ENCODE measurements at regions not wholly inside any gene's neighbourhood (a gene's known extent, or its start where the extent isn't known, plus 50 kb on each side); places are given as distances from the start of the nearest gene placed in this dataset.

DNA sequence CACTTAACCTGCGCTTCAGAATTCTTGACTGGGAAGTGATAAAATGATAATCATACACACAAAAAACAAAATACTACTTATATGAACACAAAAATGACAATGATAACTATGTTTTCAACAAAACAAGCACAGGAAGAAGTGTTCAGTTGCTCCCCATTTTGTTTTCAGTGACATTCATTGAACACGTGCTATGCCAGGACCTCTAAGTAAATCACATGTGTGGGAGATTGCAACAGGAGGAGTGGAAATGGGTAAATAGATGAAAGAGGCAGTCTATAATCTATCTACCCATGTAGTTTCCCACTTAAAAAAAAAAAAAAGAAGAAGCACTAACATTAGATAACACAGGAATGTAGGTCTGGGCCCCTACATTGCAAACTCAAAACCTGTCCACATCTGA is 183.5 kb upstream of the HNRNPA3 start:
- Mint-ChIP-seq H3K9me3 (no peaks in the 10 kb centered on the region), H3K27ac (no peak overlapping the region), H3K4me3 (no peak overlapping the region), H3K4me1 (no peaks in the 10 kb centered on the region), H3K27me3 (peaks cover 0 to 4% of the 10 kb centered on the region in 2 donors), H3K36me3 (no peaks in the 10 kb centered on the region)
- no peak for ATAC-seq (replicated peaks)
- DNase-seq = no peak

DNA sequence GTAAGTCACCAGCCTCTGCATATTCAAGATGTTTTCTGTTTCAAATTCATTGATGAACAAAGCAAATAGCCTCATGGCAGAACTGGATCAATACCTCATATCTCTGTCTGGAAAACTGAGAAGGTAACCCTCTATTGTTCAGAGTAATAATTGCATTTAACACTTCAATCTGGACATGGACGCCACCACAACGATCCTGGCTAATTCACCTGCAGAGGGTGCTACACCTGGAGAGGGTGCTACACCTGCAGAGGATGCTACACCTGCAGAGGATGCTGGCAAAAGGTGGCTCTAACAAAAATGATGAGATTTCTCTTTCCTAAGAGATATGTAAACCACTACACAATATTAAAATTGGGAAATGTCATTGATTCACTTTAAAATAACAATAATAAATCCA is 183.1 kb upstream of the HNRNPA3 start:
- no peaks in the 10 kb centered on the region for H3K9me3 Mint-ChIP-seq
- no peak overlapping the region for H3K4me3 Mint-ChIP-seq
- ATAC-seq (replicated peaks) (no peak), DNase-seq (no peak)
- no peaks in the 10 kb centered on the region for H3K36me3 Mint-ChIP-seq
- peaks cover 0 to 4% of the 10 kb centered on the region in 2 donors for H3K27me3 Mint-ChIP-seq
- H3K4me1 Mint-ChIP-seq = no peaks in the 10 kb centered on the region
- no peak overlapping the region for H3K27ac Mint-ChIP-seq

DNA sequence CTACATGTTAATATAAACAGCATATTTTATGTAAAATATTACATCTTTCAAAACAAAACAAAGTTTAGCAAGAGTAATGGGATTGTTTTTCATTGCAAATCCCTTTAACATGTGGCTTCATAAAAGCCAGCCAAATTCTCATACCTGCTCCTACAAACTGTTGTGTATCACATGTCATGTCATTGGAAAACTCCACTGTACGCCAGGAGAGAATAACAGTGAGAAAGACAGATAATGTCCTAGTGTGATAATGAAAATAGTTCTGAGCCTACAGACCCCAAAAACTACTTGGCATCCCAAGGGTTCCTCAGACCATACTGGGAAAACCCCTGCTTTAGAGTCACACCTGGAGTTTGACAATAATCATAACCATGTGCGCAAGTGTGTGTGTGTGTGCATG is 182.7 kb upstream of the HNRNPA3 start:
- Mint-ChIP-seq H3K4me3 (no peak overlapping the region), H3K4me1 (no peaks in the 10 kb centered on the region), H3K27ac (no peak overlapping the region), H3K36me3 (no peaks in the 10 kb centered on the region), H3K27me3 (peaks cover 0 to 4% of the 10 kb centered on the region in 2 donors), H3K9me3 (no peaks in the 10 kb centered on the region)
- DNase-seq (no peak), ATAC-seq (replicated peaks) (no peak)

DNA sequence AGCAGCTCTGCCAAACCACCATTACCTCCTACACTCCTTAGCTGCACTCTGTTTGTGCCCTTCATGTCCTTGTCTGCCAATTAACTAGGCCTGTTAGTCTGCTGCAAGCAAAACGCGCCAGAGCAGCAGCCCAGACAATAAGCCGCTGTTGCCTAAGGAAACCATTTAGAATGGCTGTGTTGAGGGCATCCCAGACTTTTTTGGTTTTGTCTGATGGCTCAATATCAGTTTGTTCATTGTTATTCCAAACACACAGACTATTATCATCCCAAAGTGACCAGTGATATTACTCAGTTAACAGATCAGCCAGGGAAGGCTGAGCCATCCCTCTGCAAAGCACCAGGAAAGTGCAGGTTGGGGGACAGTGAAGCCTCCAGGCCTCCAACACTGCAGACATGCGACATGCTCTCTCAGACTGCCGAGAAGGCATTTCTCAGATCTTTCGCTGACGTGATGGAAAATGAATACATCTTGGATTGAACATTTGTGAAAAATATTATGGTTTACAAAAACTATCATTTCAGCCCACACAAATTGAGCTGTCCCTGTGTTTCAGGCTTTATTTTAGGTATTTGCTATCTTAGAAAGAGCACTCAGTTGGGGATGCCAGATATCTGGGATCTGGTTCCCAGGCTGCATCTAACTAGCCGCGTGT is 182.0 kb upstream of the HNRNPA3 start:
- Mint-ChIP-seq H3K9me3 (no peaks in the 10 kb centered on the region), H3K27me3 (peaks cover 0 to 4% of the 10 kb centered on the region in 2 donors), H3K4me1 (no peaks in the 10 kb centered on the region), H3K4me3 (no peak overlapping the region), H3K36me3 (no peaks in the 10 kb centered on the region), H3K27ac (no peak overlapping the region)
- ATAC-seq (replicated peaks) = no peak
- DNase-seq = no peak

DNA sequence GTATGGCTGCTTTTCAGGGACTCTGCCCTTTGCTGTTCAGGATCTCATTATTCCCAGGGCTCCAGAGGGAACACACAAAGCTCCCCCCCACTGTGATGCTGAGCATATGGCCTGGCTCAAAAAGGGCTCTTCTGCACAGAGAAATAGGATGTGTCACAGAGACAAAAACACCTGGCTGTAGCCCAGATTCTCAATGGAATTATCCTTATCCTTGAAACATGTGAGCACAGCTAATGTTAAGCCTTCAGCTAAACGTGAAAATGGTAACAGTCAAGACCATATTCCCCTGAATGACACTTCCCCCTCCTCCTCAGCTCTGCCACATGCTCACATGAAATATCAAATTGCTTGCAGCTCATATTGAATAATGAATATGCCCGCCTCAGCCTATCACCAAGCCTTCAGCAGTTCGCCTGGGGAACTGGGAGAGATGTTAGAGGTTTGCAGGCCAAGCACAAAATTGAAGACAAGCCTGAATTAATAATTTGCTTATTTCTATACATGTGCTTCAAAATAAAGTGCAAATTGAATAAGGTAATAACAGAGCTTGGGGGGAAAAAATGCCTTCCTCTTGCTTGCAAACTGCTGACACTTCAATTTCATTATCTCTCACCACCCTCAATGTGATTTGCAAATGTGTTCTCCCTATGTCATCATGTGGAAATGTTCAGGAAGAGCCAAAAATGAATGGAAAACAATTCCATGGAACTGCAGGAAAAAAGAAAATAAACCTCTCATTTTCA is 181.0 kb upstream of the HNRNPA3 start:
- H3K4me3 Mint-ChIP-seq = no peak overlapping the region
- peaks cover 0 to 4% of the 10 kb centered on the region in 2 donors for H3K27me3 Mint-ChIP-seq
- H3K9me3 Mint-ChIP-seq = no peaks in the 10 kb centered on the region
- H3K36me3 Mint-ChIP-seq = no peaks in the 10 kb centered on the region
- ATAC-seq (replicated peaks) (no peak), DNase-seq (no peak)
- H3K4me1 Mint-ChIP-seq = no peaks in the 10 kb centered on the region
- H3K27ac Mint-ChIP-seq = no peak overlapping the region

DNA sequence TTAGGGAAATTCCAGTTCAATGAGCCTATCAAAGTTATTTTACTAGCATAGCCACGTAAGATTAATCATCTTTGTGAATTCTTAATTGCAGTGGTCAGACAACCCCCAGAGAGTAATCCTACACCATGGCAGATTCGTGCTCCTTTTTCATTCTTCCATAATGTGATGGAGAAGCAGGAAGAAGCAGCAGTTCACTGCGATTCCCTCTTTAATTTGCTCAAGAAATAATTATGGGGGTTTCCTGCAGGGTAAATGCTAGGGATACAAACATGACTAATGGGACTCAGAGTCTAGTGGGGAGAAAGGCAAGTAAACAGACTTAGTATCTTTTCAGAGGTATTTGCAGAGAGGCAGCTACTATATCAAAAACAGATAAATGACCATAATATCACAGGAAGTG is 175.8 kb upstream of the HNRNPA3 start:
- no peak for ATAC-seq (replicated peaks)
- no peaks in the 10 kb centered on the region for H3K9me3 Mint-ChIP-seq
- no peaks in the 10 kb centered on the region for H3K4me1 Mint-ChIP-seq
- DNase-seq = no peak
- H3K27me3 Mint-ChIP-seq = peaks cover 11 to 18% of the 10 kb centered on the region in 2 donors
- H3K27ac Mint-ChIP-seq = no peak overlapping the region
- H3K36me3 Mint-ChIP-seq = no peaks in the 10 kb centered on the region
- no peak overlapping the region for H3K4me3 Mint-ChIP-seq

DNA sequence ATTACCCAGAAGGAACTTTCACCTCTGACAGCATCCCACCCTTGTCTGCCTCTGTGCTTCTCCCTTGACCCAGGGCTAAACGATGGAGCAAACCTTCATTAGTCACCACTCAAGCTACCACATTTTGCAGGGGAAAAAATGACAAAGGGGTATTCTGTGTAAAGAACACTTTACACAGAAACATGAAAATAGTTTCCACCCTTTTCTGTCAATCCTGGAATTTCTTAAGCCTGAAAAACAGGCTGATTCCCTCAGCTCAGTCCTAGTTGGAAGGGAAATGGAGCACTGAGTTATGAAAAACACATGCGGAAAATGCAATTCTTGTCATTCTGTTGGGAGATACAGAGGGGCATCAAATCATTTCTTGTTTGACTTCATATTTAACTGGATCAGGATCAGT is 175.0 kb upstream of the HNRNPA3 start:
- Mint-ChIP-seq H3K9me3 (no peaks in the 10 kb centered on the region), H3K4me1 (no peaks in the 10 kb centered on the region), H3K27me3 (peaks cover 11 to 18% of the 10 kb centered on the region in 2 donors), H3K4me3 (no peak overlapping the region), H3K27ac (no peak overlapping the region), H3K36me3 (no peaks in the 10 kb centered on the region)
- no peak for DNase-seq
- ATAC-seq (replicated peaks) = no peak

DNA sequence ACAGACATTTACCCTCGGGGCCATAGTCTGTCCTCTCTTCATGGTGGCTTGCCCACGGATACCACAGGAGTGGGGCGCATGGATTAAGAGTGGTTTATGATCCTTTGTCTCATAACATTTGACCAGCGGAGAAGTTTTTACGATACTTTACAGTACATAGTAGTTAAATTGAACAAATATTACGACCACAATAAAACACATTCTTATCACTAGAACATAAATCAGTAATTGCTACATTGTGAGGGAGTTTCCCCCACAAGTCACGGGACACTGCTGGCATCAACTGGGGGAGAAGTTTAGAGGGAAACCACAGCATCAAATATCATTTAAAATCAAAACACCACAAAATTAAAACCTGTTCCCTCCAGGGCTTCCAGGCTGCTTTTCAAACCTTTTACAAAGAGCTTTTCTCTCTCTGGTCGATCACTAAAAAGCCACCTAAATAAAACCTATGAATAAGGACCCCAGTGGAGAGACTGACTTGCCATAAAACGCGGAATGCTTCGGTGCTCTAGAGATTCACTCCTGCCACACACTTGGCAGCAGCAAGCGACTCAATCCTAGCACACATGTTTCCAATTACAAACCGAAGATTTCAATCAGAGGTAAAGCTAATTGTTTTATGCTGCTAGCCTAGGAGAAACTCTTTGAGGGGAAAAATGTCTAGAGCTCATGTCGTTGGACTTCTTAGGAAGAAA is 173.7 kb upstream of the HNRNPA3 start:
- Mint-ChIP-seq H3K36me3 (no peaks in the 10 kb centered on the region), H3K27ac (no peak overlapping the region), H3K4me1 (no peaks in the 10 kb centered on the region), H3K4me3 (no peak overlapping the region), H3K9me3 (no peaks in the 10 kb centered on the region), H3K27me3 (peaks cover 15 to 18% of the 10 kb centered on the region in 2 donors)
- no peak for ATAC-seq (replicated peaks)
- DNase-seq = no peak

DNA sequence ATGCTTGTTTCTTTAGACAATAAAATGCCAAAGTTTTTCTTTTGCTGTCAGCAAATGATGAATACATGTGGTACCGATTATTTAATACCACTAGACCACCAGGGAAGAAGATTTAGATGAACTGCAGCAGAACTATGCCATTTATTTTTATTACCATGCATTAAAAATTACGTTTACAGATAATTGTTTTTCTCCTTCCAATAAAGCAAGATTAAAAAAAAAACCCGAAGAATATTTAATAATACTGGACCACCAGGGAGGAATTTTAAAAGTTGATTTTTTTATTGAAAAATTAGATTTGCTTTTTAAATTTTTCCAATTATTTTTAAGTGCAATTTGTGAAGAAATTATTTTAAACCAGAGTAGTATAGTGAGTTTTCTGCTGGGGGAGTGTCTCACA is 170.3 kb upstream of the HNRNPA3 start:
- H3K36me3 Mint-ChIP-seq = no peaks in the 10 kb centered on the region
- peaks cover 15 to 18% of the 10 kb centered on the region in 2 donors for H3K27me3 Mint-ChIP-seq
- ATAC-seq (replicated peaks) (no peak), DNase-seq (no peak)
- no peak overlapping the region for H3K27ac Mint-ChIP-seq
- no peak overlapping the region for H3K4me3 Mint-ChIP-seq
- H3K4me1 Mint-ChIP-seq = no peaks in the 10 kb centered on the region
- H3K9me3 Mint-ChIP-seq = no peaks in the 10 kb centered on the region

DNA sequence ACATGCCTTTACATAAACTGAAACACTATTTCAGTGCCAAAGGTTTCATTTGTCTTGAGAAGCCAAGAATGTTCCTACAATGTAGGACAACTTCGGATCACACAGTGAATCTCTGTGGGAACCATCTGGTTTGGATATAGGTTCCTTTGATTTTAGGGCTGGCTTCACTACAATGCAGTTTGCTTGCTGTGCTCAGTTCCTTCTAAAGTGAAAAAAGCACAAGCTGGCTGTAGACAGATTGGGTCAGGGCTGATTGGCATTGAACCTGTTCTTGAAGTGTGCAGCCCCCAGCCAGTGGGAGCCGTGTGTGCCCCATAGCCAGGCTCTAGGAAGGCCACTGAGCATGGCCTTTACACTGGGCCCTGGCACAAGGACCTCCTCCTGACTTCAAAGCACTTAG is 167.9 kb upstream of the HNRNPA3 start:
- H3K27ac Mint-ChIP-seq = no peak overlapping the region
- DNase-seq = no peak
- H3K9me3 Mint-ChIP-seq = peaks cover 0 to 2% of the 10 kb centered on the region in 2 donors
- no peak overlapping the region for H3K4me3 Mint-ChIP-seq
- H3K36me3 Mint-ChIP-seq = no peaks in the 10 kb centered on the region
- peaks cover 10 to 14% of the 10 kb centered on the region in 2 donors for H3K27me3 Mint-ChIP-seq
- no peak for ATAC-seq (replicated peaks)
- H3K4me1 Mint-ChIP-seq = no peaks in the 10 kb centered on the region

DNA sequence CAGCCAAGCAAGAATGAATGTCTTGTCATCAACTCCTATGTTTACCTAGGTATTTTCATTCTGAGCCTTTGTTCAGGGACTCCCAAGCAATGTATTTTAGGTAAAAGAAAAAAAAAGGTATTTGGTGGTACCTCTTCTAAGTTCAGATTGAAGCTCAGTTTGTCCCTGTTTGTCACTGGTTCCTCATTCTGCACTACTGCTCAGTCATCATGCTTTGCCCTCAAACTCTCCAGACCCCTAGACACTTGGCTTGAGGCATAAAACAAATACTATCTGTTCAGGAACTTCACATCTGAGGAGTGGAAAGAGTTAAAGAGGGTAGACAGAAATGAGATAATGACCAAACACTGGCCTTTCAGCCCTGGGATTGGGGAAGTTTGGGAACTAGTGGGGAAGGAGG is 163.6 kb upstream of the HNRNPA3 start:
- Mint-ChIP-seq H3K4me1 (no peaks in the 10 kb centered on the region), H3K4me3 (no peak overlapping the region), H3K9me3 (peaks cover 0 to 2% of the 10 kb centered on the region in 2 donors), H3K27me3 (peaks cover 6 to 7% of the 10 kb centered on the region in 2 donors), H3K27ac (no peak overlapping the region), H3K36me3 (no peaks in the 10 kb centered on the region)
- ATAC-seq (replicated peaks) = no peak
- DNase-seq = no peak

DNA sequence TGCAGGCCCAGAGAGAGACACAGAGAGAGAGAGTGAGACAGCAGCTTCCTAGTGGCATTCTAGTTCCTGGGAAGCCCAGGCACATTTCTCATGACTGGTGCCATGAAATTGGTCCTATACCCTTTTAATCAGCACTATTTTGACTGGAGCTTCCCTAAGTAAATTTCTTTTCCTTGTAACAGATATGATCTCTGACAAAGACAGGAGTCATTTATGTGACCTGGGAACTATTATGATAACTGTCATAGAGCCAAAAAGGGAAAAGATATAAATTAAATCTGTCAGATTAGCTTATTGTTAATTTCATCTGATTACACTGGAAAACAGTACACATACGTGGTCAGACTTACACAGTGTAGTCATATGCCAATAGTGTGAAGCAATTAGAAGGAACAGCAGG is 161.3 kb upstream of the HNRNPA3 start:
- ATAC-seq (replicated peaks) = no peak
- Mint-ChIP-seq H3K27me3 (peaks cover 6 to 7% of the 10 kb centered on the region in 2 donors), H3K4me1 (no peaks in the 10 kb centered on the region), H3K27ac (no peak overlapping the region), H3K4me3 (no peak overlapping the region), H3K9me3 (peaks cover 0 to 2% of the 10 kb centered on the region in 2 donors), H3K36me3 (no peaks in the 10 kb centered on the region)
- no peak for DNase-seq

DNA sequence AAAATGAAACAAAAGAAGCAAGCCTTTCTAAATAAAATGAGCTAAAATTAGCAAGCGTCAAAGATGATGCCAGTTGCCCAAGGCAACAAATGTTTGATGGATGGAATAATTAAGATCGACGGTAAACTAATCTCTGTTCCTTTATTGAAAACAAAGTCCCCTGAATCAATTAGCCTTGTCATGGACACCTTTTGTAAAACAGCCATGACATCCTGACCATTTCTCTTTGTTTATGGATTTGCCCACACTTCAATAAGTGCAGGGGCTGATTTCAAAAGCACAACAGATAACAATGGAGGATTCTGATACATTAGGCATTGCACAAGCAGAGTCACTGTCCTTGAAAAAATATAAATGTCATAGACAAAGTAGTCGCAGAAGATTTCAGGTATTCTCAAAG is 160.1 kb upstream of the HNRNPA3 start:
- no peaks in the 10 kb centered on the region for H3K4me1 Mint-ChIP-seq
- DNase-seq (no peak), ATAC-seq (replicated peaks) (no peak)
- peaks cover 0 to 2% of the 10 kb centered on the region in 2 donors for H3K9me3 Mint-ChIP-seq
- no peaks in the 10 kb centered on the region for H3K36me3 Mint-ChIP-seq
- peaks cover 6 to 7% of the 10 kb centered on the region in 2 donors for H3K27me3 Mint-ChIP-seq
- no peak overlapping the region for H3K27ac Mint-ChIP-seq
- H3K4me3 Mint-ChIP-seq = no peak overlapping the region

DNA sequence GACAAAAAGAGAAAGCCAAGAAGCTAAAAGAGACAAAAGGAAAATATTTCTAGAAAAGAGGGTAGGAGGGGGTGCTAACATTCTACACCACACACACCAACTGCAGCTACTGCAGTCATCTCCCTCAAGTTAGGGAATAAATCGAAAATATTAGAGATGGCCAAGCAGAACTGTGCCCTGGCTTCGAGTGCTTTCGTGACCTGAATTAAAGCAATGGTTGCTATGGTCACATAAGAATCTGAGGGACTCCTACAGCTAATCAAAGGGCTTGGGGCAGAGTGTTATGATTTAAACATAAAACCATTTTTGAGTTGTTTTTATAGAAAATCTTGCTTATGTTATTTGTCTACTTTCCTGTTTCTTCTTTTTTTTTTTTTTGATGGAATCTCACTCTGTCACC is 159.6 kb upstream of the HNRNPA3 start:
- DNase-seq (no peak), ATAC-seq (replicated peaks) (no peak)
- no peak overlapping the region for H3K27ac Mint-ChIP-seq
- no peaks in the 10 kb centered on the region for H3K4me1 Mint-ChIP-seq
- H3K27me3 Mint-ChIP-seq = peaks cover 6 to 7% of the 10 kb centered on the region in 2 donors
- no peaks in the 10 kb centered on the region for H3K36me3 Mint-ChIP-seq
- H3K4me3 Mint-ChIP-seq = no peak overlapping the region
- no peaks in the 10 kb centered on the region for H3K9me3 Mint-ChIP-seq

DNA sequence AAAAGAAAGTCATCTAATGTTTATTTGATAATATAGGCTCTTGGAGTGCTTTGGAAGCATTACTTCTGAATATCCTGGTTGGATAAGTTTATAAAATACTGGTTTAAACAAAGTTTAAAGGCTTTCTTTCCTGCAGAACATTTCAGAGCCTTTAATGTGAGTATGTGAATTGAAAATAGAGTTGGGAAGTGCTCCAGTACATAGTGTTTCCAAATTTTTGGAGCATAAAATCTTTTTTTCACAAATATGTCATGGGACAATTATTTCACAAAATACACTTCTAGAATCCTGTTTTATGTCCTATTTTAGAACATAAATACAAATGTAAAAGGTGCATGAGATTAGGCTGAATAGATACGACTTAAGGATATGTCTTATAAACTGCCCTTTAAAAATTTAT is 158.9 kb upstream of the HNRNPA3 start:
- Mint-ChIP-seq H3K27me3 (peaks cover 6 to 7% of the 10 kb centered on the region in 2 donors), H3K9me3 (no peaks in the 10 kb centered on the region), H3K36me3 (no peaks in the 10 kb centered on the region), H3K4me1 (no peaks in the 10 kb centered on the region), H3K4me3 (no peak overlapping the region), H3K27ac (no peak overlapping the region)
- no peak for ATAC-seq (replicated peaks)
- no peak for DNase-seq
